ENCODE measurements at regions not wholly inside any gene's neighbourhood (a gene's known extent, or its start where the extent isn't known, plus 50 kb on each side); places are given as distances from the start of the nearest gene placed in this dataset.

DNA sequence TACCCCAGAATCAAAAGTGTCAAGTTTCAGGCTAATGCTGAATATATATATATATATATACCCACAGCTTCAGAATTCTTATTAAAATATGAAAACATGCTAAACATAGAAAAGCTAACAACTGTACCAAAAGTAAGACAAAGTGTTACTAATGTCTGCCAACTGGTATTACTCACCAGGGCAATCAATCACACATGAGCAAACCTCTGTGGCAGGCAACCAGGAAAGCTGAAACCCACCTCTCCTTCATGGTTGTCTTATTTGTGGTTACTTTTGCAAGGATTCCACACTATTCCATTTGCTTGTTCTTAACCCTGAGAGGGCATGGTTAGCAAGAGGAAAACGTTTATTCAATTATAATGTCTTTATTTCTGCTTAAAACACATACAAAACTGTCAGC lies 512.3 kb upstream of the MDFIC2 start:
- no peaks in the 10 kb centered on the region for H3K4me1 Mint-ChIP-seq
- no peaks in the 10 kb centered on the region for H3K36me3 Mint-ChIP-seq
- Histone ChIP-seq H3K36me3 (replicated peaks in 1 of 2; ENCODE audit: control insufficient read depth in 1 of 2, insufficient read depth in 2 of 2, low read length in 2 of 2) (no peaks in the 10 kb centered on the region), H3K9ac (ENCODE audit: insufficient read depth, low read length, poor library complexity, severe bottlenecking) (no peak overlapping the region), H4K20me1 (ENCODE audit: insufficient read depth, low read length) (no peaks in the 10 kb centered on the region), H3K4me1 (ENCODE audit: control insufficient read depth in 1 of 2, insufficient read depth in 2 of 2, low read length in 2 of 2) (no peaks in the 10 kb centered on the region), H3K9me3 (replicated peaks in 1 of 2; ENCODE audit: control insufficient read depth in 1 of 2, insufficient read depth in 1 of 2, low read length in 2 of 2) (no peaks in the 10 kb centered on the region), H2AFZ (ENCODE audit: insufficient read depth, low read depth, low read length, poor library complexity, severe bottlenecking) (no peak overlapping the region), H3K4me2 (replicated peaks; ENCODE audit: extremely low read depth, low read length, poor library complexity, severe bottlenecking) (no peak overlapping the region), H3K79me2 (ENCODE audit: insufficient read depth, low read length) (no peaks in the 10 kb centered on the region), H3K27me3 (ENCODE audit: control insufficient read depth in 2 of 2, insufficient read depth in 2 of 2, low read length in 2 of 2) (no peaks in the 10 kb centered on the region), H3K4me3 (replicated peaks in 1 of 3; ENCODE audit: low read depth in 2 of 3, low read length in 3 of 3) (no peak overlapping the region), H3K27ac (ENCODE audit: low read depth in 1 of 2, low read length in 2 of 2) (no peak overlapping the region)
- TF ChIP-seq, protein P1, sequence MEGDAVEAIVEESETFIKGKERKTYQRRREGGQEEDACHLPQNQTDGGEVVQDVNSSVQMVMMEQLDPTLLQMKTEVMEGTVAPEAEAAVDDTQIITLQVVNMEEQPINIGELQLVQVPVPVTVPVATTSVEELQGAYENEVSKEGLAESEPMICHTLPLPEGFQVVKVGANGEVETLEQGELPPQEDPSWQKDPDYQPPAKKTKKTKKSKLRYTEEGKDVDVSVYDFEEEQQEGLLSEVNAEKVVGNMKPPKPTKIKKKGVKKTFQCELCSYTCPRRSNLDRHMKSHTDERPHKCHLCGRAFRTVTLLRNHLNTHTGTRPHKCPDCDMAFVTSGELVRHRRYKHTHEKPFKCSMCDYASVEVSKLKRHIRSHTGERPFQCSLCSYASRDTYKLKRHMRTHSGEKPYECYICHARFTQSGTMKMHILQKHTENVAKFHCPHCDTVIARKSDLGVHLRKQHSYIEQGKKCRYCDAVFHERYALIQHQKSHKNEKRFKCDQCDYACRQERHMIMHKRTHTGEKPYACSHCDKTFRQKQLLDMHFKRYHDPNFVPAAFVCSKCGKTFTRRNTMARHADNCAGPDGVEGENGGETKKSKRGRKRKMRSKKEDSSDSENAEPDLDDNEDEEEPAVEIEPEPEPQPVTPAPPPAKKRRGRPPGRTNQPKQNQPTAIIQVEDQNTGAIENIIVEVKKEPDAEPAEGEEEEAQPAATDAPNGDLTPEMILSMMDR (IDR thresholded peaks at IDR 0.05): no peak
- H3K27ac Mint-ChIP-seq: no peak overlapping the region
- H3K27me3 Mint-ChIP-seq (ENCODE audit: low read depth in 3 of 3): no peaks in the 10 kb centered on the region
- no peak for DNase-seq
- peaks cover 0 to 4% (median 3%) of the 10 kb centered on the region in 7 donors for H3K9me3 Mint-ChIP-seq
- intact Hi-C loops (cut with micrococcal nuclease): no loop called here
- no CpG with 5 or more reads among the region's 1 CpG for WGBS (ENCODE audit: insufficient coverage)
- no peak overlapping the region for H3K4me3 Mint-ChIP-seq

- TF ChIP-seq, protein P1 (IDR thresholded peaks at IDR 0.05): no peak
- Mint-ChIP-seq H3K9me3 (peaks cover 0 to 5% (median 2%) of the 10 kb centered on the region in 7 donors), H3K27me3 (ENCODE audit: low read depth in 3 of 3) (no peaks in the 10 kb centered on the region), H3K36me3 (no peaks in the 10 kb centered on the region), H3K4me3 (no peak overlapping the region), H3K4me1 (no peaks in the 10 kb centered on the region), H3K27ac (no peak overlapping the region)
- no peak overlapping the region for H2AFZ ChIP-seq (ENCODE audit: insufficient read depth, low read depth, low read length, poor library complexity, severe bottlenecking)
- intact Hi-C loops (cut with micrococcal nuclease): no loop called here
- H3K4me2 ChIP-seq (replicated peaks; ENCODE audit: extremely low read depth, low read length, poor library complexity, severe bottlenecking): no peak overlapping the region
- H3K4me3 ChIP-seq (replicated peaks in 1 of 3; ENCODE audit: low read depth in 2 of 3, low read length in 3 of 3): no peak overlapping the region
- H3K79me2 ChIP-seq (ENCODE audit: insufficient read depth, low read length): no peaks in the 10 kb centered on the region
- no peaks in the 10 kb centered on the region for H3K27me3 ChIP-seq (ENCODE audit: control insufficient read depth in 2 of 2, insufficient read depth in 2 of 2, low read length in 2 of 2)
- no peak overlapping the region for H3K9ac ChIP-seq (ENCODE audit: insufficient read depth, low read length, poor library complexity, severe bottlenecking)
- no peak overlapping the region for H3K27ac ChIP-seq (ENCODE audit: low read depth in 1 of 2, low read length in 2 of 2)
- no peaks in the 10 kb centered on the region for H3K36me3 ChIP-seq (replicated peaks in 1 of 2; ENCODE audit: control insufficient read depth in 1 of 2, insufficient read depth in 2 of 2, low read length in 2 of 2)
- no peaks in the 10 kb centered on the region for H3K4me1 ChIP-seq (ENCODE audit: control insufficient read depth in 1 of 2, insufficient read depth in 2 of 2, low read length in 2 of 2)
- no peaks in the 10 kb centered on the region for H4K20me1 ChIP-seq (ENCODE audit: insufficient read depth, low read length)
- no peak for DNase-seq
- H3K9me3 ChIP-seq (replicated peaks in 1 of 2; ENCODE audit: control insufficient read depth in 1 of 2, insufficient read depth in 1 of 2, low read length in 2 of 2): no peaks in the 10 kb centered on the region
- 100% methylated on average over 1 of the region's 2 CpGs for WGBS (ENCODE audit: insufficient coverage)
These were observed 511.6 kb upstream of the MDFIC2 start for GRCh38 chr3:70824078-70824477.
